Left renal pelvis (tissue), 4 donors: ENCODE measurements at regions not wholly inside any gene's neighbourhood (a gene's known extent, or its start where the extent isn't known, plus 50 kb on each side); places are given as distances from the start of the nearest gene placed in this dataset.

Experiments
- DNase-seq, 4 donors: peaks; one replicate each; pipeline ENCODE4 v3.0.0-alpha.2; 2013; ENCODE audit warnings: low read depth in 4 of 4, low spot score in 3 of 4

DNA sequence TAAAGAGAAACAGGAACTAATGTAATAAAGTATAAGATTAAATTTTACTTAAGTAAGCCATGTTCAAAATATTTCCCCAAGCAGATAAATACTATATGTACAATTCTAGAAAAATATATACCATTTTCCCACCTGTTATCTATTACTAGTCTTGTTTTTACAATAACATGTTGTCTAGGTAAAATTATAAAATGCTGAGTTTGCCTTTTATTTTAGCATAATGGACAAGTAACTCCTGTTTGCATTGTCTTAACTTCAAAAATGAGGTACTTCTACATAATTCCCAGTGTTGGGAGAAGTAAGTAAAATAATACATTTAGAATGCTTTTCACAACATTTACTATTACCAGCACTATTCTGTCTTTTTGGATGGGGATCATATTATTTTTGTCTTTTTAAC is 800.5 kb downstream of the SLITRK6 start:
- no peak for DNase-seq

DNA sequence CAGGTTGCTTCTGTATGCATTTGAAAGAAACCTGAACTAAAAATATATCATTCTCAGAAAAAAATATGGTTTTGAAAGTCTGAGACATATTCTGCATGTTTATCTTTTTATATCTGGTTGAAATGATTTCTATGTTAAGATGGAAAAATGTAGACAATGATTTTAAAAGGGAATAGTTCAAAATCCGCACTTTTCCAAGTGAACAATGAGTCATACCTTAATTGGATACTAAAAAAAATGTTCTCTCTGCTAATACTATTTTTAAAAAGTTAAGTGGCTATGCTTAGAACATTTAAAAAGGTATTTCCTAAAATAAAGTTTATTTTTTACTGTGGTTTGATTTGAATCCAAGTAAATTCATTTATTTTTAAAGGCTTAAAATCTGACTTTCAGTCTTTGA is 801.4 kb downstream of the SLITRK6 start:
- DNase-seq = no peak

DNA sequence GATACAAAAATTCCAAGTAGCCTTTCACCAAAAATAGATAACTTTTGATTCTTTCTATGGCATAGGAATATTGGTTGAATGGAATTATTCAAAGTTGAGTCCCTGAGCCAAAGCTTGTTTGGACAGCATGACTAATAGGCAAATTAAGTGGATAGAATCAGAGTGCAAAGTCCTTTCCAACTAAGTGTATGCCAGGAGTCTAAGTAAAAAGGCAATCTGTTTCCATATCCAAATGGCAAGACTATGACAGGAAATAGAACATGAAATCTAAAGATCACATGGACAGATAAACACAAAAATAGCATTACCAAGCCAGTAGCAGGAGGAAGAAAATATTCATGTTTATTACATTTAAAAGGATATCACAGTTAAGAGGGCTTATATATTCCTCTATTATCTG is 804.6 kb downstream of the SLITRK6 start:
- DNase-seq = no peak

DNA sequence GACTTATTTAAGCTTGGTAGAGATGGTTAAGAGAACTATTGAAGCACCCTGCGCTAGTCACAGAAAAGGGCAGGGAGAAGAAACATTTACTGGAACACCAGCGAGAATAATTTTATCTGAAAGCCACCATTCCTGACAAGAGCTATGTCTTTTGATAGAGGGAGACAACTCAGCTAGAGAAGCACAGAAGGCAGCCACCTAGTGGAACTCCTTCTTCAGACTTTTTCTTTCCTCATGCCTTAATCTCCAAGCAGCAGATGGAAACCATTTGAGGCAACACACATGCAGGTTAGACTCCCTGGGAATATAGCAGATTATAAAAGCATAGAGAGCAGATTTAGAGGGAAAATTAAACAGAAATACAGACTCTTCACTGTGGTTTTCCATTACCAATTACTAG is 813.4 kb downstream of the SLITRK6 start:
- DNase-seq = no peak

DNA sequence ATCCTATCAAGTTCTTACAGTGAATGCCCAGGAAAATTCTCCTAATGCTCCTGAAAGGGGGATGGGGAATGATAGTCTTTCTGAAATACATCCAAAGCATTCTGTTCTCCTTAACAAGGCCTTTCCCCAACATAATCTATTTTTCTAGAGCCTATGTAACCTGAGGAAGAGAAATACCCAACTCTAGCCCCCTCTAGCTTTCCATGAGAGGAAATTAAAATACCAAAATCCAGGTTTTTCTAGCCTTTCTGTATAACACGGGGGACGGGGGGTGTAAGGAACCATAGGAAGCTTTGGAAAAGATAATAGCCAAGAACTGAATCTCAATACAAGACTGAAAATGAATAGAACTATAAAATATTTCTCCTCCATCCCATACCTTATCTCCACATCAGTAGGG is 815.9 kb downstream of the SLITRK6 start:
- no peak for DNase-seq

DNA sequence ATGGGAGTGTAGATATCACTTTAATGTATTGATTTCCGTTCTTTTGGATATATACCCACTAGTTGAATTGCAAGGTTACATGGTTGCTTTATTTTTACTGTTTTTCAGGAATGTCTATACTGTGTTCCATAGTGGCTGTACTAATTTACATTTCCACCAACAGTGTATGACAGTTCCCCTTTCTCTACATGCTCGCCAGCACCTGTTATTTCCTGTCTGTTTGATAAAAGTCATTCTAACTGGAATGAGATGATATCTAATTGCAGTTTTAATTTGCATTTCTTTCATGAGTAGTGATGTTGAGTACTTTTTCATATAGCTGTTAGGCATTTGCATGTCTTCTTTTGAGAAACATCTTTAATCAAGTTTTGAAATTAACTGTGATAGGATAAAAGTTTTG is 818.6 kb downstream of the SLITRK6 start:
- no peak for DNase-seq

DNA sequence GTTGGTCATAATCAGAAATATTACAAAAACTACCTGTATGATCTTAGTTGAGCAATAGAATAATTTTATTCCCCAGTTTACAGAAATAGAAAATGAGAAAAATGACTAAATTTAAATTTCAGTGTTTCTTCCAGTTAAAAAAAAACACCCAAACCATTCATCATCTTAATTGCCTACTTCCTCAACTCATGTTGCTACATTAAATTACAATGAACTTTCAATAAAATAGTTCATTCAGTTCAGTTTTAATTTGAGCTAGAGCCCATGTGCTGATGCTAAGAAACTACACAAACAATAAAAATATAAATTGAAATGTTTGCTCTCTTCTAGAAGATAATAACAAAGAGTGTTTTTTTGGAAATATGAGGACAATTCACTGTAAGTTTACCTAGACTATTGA is 820.4 kb downstream of the SLITRK6 start:
- DNase-seq = peak; percentile 8 to 22 (median 17)

DNA sequence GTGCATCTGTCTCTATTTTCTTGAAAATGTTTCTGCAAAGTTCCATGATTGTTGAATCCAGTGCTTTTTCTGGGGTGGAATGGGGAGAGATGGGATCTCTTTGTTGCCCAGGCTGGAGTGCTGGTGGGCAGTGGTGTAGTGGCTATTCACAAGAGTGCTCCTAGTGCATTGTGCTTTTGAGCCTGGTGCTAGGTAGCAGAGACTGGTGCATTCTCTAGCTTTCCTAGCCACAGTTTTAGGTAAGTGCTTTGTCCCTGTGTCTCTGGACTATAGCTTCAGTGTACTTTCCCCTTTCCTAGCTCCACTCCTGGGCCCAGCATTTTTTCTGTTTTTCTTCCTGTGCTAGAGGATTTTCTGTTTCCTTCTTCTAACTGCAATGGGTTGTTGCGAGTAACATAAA is 825.6 kb downstream of the SLITRK6 start:
- no peak for DNase-seq

DNA sequence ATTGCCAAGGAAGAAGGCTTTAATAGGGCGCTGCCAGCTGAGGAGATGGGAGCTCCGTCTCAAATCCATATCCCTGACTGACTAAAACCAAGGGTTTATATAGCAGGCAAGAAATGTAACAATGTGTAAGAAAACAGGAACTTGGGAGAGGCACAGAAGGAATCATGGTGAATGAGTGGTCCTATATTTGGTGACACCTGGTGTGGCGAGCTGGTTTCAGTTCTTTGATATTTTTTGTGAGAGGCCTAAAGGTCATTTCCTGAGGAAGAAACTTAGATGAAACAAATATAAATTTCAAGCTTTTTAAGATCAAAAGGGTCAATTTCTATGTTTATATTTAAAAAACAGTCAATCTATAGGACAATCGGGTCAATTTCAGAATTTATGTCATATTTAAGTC is 826.3 kb downstream of the SLITRK6 start:
- no peak for DNase-seq

DNA sequence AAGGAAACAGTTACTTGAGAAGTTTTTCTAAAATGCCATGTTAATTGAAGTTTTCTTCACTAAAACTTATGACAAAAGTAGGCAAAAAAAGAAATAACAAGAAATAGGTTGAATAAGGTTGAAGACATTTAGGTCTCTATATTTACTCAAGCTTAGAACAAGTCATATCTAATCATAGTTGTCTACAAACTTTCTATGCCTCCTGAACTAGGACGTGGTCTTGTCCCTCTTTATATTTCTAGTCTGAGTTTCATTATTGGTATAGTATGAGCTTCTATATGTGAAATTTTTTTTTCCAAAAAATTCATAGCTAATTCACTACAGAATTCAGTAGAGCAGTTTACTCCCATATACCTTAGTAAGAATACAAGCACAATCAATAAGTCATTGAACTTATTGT is 836.4 kb downstream of the SLITRK6 start:
- no peak for DNase-seq

DNA sequence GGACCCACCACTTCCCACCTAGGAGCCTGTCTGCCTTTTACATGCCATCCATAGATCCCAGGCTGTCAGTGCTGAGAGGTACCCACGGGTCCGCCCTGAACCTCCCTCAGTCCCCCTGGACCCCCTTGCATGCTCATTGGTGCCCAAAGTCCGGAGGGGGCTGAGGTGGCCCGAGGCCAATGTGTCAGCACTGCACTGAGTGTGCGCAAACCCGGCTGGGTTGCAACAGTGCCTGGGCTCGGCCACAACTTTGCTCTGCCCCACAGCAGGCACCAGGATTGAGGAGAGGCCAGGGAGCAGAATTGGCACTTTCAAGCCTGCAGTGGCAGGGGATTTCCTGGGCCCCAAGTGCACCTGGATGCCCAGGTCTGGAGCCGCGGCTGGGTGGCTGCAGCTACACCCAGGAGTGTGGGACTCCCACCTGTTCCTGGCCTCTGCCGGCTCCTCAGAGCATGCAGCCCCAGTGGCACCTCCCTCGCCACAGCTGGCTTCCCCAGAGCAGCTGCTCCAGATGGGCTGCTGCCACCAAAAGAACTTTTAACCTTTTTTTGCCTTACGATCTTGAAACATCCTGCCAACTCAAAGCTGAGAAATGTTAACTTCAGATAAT is 837.0 kb downstream of the SLITRK6 start:
- no peak for DNase-seq

DNA sequence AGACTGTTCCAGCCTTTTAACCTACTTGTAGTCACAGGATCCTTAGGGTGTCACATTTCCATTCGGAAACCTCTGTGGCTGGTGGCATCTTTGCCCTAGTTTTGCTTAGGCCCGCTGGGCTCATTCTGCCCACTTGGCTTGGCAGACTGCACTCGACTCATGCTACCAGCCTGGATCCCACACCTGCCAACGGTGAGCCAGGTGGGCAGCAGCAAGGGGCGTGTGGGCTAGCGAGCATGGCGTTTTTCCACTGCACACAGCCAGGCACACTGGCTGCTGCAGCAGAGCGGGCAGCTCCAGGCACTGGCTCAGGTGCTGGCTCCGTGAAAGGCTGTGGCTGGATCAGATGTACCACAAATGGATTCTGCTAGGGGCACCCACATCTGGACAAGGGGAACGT is 838.2 kb downstream of the SLITRK6 start:
- no peak for DNase-seq

DNA sequence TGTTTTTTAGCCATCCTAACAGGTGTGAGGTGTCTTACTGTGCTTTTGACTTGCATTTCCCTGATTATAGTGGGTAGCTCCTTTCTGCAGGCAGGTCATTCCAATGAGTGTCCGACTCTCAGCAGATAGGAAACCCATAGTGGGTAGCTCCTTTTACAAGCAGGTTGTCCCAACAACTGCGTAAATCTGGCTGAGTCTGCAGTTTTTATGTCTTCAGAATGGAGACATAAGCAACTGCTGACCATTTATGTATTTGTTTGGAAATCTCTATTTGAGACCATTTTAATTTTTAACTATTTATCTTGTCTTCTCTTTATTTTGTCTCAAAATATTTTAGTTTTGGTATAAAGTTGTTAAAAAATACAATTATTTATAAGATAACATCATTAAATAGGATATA is 839.4 kb downstream of the SLITRK6 start:
- no peak for DNase-seq

DNA sequence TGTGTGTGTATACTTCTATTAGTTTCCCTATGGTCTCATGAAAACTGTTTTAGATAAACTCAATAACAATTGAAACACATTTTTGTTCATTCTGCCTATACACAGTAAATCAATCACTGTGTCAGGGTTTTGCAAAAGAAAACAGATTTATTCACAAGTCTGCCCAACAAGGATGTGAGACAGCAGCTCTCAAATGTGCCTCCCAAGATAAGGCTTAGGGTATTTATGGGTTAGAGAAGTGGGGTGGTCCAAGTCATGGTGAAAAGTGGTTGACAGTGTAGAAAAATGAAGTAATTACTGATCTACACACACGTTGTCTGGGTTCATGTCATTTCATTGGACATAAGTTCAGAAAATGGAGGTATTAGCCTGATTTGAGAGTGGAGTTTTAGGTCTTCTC is 844.6 kb downstream of the SLITRK6 start:
- no peak for DNase-seq

DNA sequence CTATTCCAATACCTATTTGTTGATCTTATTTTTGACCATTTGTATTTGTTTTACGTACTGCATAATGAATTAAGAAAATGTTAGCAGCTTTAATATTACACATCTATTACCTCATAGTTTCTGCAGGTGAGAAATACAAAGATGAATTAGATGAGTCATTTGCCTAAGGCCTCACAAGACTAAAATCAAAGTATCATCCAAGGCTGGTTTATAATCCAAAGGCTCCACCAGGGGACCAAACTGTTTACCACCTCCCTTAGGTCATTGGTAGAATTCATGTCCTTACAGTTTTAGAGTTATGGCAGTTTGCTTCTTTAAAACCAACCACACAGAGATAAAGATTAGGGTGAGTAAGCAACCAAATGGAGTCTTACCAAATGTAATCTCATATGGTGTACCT is 848.1 kb downstream of the SLITRK6 start:
- no peak for DNase-seq

DNA sequence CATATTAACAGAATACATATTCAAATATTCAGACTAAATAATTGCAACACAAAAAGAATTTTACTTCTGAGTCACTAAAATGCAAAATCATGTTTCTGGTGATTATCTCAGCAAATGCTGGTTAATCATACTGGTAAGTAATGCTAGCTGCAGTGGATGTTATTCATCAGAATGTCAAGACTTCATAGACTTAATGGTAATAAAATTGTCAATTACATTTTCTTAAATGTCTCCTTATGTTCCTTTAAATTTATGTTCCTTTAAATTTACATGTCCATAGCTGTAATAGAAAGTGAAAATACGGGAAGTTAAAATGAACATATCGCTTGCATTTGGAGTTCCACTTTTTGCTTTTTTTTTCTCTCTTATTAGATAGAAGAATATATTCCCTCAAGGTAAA is 853.0 kb downstream of the SLITRK6 start:
- DNase-seq = no peak

DNA sequence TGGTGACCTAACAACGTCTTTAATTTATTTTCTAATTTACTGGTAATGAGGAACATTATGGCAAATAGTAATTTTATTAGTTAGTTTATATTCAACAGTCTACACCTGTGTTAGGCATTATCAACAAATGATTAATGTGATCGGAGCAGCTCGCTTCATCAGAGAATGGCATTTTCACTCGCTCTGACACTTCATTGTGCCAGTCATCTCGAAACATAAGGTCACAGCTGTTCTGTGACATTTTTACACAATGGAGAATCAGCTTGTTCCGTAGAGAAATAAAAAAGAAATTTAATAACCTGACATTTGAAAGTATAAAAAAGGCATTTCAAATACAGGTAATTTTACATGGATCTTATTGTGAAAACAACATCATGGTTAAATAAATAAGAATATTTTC is 858.4 kb downstream of the SLITRK6 start:
- no peak for DNase-seq

DNA sequence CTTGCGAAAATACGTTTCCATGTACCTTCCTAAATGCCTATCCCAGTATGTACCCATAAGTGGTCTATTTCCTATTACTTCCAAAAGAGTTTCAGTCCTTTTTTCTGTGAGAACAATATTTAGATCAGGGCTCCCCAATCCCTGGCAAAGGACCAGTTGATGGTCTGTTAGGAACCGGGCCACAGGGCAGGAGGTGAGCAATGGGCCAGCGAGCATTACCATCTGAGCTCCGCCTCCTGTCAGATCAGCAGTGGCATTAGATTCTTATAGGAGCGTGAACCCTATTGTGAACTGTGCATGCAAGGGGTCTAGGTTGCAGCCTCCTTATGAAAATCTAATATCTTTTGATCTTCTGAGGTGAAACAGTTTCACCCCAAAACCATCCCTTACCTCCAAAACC is 859.1 kb downstream of the SLITRK6 start:
- DNase-seq = no peak

DNA sequence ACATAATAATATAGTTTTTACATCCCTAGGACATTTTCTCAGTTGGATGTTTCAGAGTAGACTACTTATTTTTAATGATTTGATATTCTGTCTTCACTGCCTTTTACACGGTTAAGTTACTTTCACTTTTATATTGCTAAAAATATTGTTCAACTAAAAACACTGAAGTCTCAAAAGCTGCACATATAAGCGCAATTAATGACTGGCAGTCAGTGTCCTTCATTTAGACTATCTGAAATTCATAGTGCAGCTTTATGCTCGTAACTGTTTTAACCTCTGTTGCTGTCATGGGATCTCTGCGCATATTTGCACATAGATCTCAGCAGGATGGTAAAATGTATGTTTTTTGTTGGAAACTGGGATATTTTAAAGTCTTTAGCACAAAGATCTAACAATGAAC is 864.3 kb downstream of the SLITRK6 start:
- no peak for DNase-seq

DNA sequence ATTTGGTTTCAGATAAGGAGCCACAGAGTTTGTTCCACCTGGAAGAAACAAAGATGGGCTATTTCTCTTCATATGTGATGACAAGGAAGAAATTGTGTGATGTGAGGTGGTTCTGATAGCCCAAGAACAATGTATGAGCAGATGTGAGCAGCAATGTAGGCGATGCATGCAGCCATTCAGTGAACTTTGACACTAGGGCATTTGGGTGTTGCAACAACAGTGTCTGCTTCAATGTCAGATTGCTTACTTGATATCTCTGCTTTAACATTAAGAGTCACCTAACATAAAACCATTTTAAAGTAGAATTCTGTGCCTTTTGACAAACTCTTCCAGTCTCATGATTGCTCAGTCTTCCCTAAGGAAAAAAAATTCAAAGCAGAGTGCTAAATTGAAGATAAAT is 865.4 kb downstream of the SLITRK6 start:
- DNase-seq = no peak

DNA sequence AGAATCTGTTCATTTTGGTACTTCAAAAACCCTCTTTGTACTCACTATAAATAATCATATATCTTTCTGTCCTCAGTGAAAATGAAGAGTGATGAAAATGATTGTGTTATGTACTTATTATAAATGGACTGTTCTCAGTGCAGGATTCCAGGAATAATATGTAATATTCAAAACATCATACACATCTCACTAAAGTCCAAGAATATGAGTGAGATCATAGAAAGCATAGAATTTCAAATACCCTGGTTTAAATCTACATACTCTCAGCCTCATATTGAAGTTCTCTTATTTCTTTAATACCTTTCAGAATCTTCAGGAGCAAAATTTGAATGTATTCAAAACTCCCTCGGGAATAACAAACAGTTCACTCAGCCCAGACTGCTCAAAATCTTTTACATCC is 868.0 kb downstream of the SLITRK6 start:
- no peak for DNase-seq

DNA sequence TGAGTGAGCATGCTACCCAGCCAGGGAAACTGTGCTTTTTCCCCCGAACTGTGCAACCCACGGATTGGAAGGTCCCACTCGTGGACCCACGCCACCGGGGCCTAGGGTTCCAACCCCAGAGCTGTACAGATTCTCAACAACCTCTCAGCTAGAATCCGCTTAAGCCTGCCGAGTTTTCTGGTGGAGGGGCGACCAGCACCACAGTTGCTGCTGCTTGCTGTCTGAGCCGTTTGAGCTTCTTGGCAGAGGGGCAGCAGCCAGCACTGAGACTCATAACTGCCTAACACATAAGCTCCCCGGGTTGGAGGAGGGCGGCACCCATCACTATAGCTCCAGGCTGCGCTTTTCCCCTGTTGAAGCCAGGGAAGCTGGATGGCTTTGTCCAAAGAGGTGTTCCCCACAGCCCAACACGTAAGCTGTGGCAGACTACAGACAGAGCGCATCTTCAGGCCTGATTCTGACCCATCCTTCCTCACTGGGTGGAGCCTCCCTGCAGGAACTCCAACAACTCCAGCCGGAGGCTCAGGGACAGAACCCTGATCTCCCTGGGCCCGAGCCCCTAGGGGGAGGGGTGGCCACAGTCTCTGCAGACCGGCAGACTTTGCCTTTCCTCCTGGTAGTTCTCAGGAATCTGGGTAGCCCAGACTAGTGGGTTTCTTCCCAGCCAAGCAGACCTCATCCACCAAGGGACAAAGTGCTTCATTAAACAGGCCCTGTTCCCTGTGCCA is 871.6 kb downstream of the SLITRK6 start:
- no peak for DNase-seq

DNA sequence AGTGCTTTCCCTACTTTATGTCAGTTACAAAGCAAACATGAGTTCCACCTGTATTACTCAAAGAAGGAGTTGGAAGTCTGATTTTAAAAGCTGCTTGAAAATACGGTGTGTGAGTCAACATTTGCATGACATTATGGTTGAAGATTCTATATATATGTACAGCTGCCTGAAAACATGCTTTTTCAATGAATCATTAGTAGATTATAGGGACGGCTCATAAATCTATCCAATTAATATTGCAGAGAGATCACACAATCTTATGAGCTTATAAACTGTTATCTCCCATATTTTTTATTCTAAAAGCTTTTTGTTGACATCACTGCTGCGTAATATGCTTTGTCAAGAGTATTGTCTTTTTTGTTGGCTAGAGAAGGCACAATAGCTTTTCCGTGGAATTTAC is 873.8 kb downstream of the SLITRK6 start:
- no peak for DNase-seq
